H1 (cell line): ENCODE measurements at regions not wholly inside any gene's neighbourhood (a gene's known extent, or its start where the extent isn't known, plus 50 kb on each side); places are given as distances from the start of the nearest gene placed in this dataset.

Source experiments
- CTCF ChIA-PET: fragments of 300-600 bp; sonication (Branson Sonifier 250); formaldehyde crosslinking; loops from one replicate; lab custom pipeline; 2021; ENCODE audit not compliant: partially characterized antibody; lab: Charles Lee
- POLR2A ChIA-PET: fragments of 300-600 bp; sonication (Branson Sonifier 250); formaldehyde crosslinking; loops from one replicate; lab custom pipeline; 2021; ENCODE audit warnings: inconsistent platforms; ENCODE audit not compliant: partially characterized antibody; lab: Charles Lee
- DNase-seq, 2 experiments: peaks; one replicate each; pipeline versions ENCODE4 v3.0.0 to v3.0.0-alpha.2; 2010 to 2022; ENCODE audit warnings: low spot score in 2 of 2, low read depth in 1 of 2, mixed read lengths in 1 of 2
- FAIRE-seq: peaks from 2 replicates; lab custom pipeline; 2011; peaks lifted over from hg19 to GRCh38; lab: Jason Lieb, UNC
- H2AFZ ChIP-seq: 2 replicates; pipeline ENCODE4 v1.8.1; 2012; ENCODE audit warnings: low read length, inconsistent platforms
- H2AK5ac ChIP-seq: 2 replicates; pipeline ENCODE4 v1.6.1; 2013; ENCODE audit warnings: low read depth, low read length
- H2BK120ac ChIP-seq: replicated peaks from 2 replicates; pipeline ENCODE3; 2013; ENCODE audit warnings: low read depth, low read length, inconsistent platforms
- H2BK12ac ChIP-seq: 2 replicates; pipeline ENCODE4 v1.6.1; 2013; ENCODE audit warnings: low read depth, low read length
- H2BK15ac ChIP-seq: 2 replicates; pipeline ENCODE4 v1.6.1; 2013; ENCODE audit warnings: low read length
- H2BK20ac ChIP-seq: 2 replicates; pipeline ENCODE4 v1.6.1; 2013; ENCODE audit warnings: low read length
- H2BK5ac ChIP-seq: 2 replicates; pipeline ENCODE4 v1.6.1; 2013; ENCODE audit warnings: low read depth, low read length
- H3K14ac ChIP-seq: 2 replicates; pipeline ENCODE4 v1.6.1; 2013; ENCODE audit warnings: inconsistent platforms; ENCODE audit not compliant: insufficient read length
- H3K18ac ChIP-seq: 2 replicates; pipeline ENCODE4 v1.6.1; 2013; ENCODE audit warnings: low read length; ENCODE audit errors: extremely low read depth
- H3K23ac ChIP-seq: 2 replicates; pipeline ENCODE4 v1.6.1; 2013; ENCODE audit warnings: inconsistent platforms; ENCODE audit not compliant: insufficient read length
- H3K23me2 ChIP-seq: 2 replicates; pipeline ENCODE4 v1.6.1; 2013; ENCODE audit warnings: low read depth, low read length
- H3K27ac ChIP-seq: 2 replicates; pipeline ENCODE4 v1.6.1; 2011; ENCODE audit warnings: low read depth, low read length, inconsistent platforms
- H3K27me3 ChIP-seq, 4 experiments: replicated peaks in 1 of 4; 1 replicate in 1 of 4; 2 replicates in 3 of 4; pipeline versions ENCODE4 v1.6.1 to v1.8.1; 2011 to 2013; ENCODE audit warnings: low read length in 3 of 4, mild to moderate bottlenecking in 3 of 4, inconsistent platforms in 2 of 4, mixed read lengths in 2 of 4, moderate library complexity in 1 of 4; ENCODE audit not compliant: control insufficient read depth in 3 of 4, insufficient read depth in 3 of 4; ENCODE audit errors: extremely low read depth in 1 of 4
- H3K36me3 ChIP-seq, 4 experiments: 2 replicates each; pipeline versions ENCODE4 v1.6.1 to v1.8.1; 2011 to 2013; ENCODE audit warnings: mild to moderate bottlenecking in 4 of 4, low read length in 3 of 4, moderate library complexity in 2 of 4, control low read depth in 1 of 4, inconsistent platforms in 1 of 4; ENCODE audit not compliant: insufficient read depth in 4 of 4, control insufficient read depth in 2 of 4
- H3K4ac ChIP-seq: replicated peaks from 2 replicates; pipeline ENCODE3; 2013; ENCODE audit warnings: low read length, low read depth, mixed read lengths, inconsistent platforms; ENCODE audit not compliant: insufficient read length
- H3K4me1 ChIP-seq, 4 experiments: replicated peaks in 1 of 4; 1 replicate in 1 of 4; 2 replicates in 3 of 4; pipeline versions ENCODE4 v1.6.1 to v1.8.1; 2011 to 2013; ENCODE audit warnings: low read length in 3 of 4, inconsistent platforms in 2 of 4, mixed read lengths in 1 of 4; ENCODE audit not compliant: insufficient read depth in 4 of 4, control insufficient read depth in 3 of 4
- H3K4me2 ChIP-seq, 2 experiments: 2 replicates each; pipeline versions ENCODE4 v1.6.1 to v1.8.1; 2011 to 2013; ENCODE audit warnings: low read depth in 2 of 2, low read length in 2 of 2, control low read depth in 1 of 2, inconsistent platforms in 1 of 2, mild to moderate bottlenecking in 1 of 2; ENCODE audit not compliant: insufficient read depth in 1 of 2
- H3K4me3 ChIP-seq, 4 experiments: fragments of 200-600, 300-600 bp in 1 of 4; sonication (generic), shearing (Covaris generic), sonication (Bioruptor Twin) in 1 of 4; 2 replicates each; pipeline versions ENCODE4 v1.5.1 to v1.8.1; 2011 to 2016; ENCODE audit warnings: low read length in 4 of 4, low read depth in 3 of 4, control low read depth in 2 of 4, inconsistent platforms in 2 of 4, mild to moderate bottlenecking in 2 of 4, mixed read lengths in 1 of 4, moderate library complexity in 1 of 4; ENCODE audit not compliant: insufficient read depth in 2 of 4; ENCODE audit errors: extremely low read depth in 1 of 4
- H3K56ac ChIP-seq: replicated peaks from 2 replicates; pipeline ENCODE3; 2013; ENCODE audit warnings: low read depth, mild to moderate bottlenecking, mixed read lengths, low read length, inconsistent platforms; ENCODE audit not compliant: insufficient read length
- H3K79me1 ChIP-seq: 2 replicates; pipeline ENCODE4 v1.6.1; 2013; ENCODE audit warnings: low read depth, low read length, control low read depth
- H3K79me2 ChIP-seq, 2 experiments: 2 replicates each; pipeline versions ENCODE4 v1.6.1 to v1.8.1; 2012 to 2013; ENCODE audit warnings: low read length in 2 of 2, mild to moderate bottlenecking in 2 of 2, inconsistent platforms in 1 of 2; ENCODE audit not compliant: insufficient read depth in 2 of 2, control insufficient read depth in 1 of 2
- H3K9ac ChIP-seq, 4 experiments: replicated peaks in 1 of 4; 1 replicate in 1 of 4; 2 replicates in 3 of 4; pipeline versions ENCODE4 v1.6.1 to v1.8.1; 2011 to 2013; ENCODE audit warnings: low read depth in 3 of 4, low read length in 3 of 4, control low read depth in 2 of 4, mild to moderate bottlenecking in 2 of 4, moderate library complexity in 2 of 4, inconsistent platforms in 1 of 4; ENCODE audit errors: extremely low read depth in 1 of 4
- H3K9me3 ChIP-seq, 2 experiments: 2 replicates each; pipeline versions ENCODE4 v1.6.1 to v1.8.1; 2012 to 2013; ENCODE audit warnings: mild to moderate bottlenecking in 2 of 2, moderate library complexity in 2 of 2, control low read depth in 1 of 2, inconsistent platforms in 1 of 2, low read depth in 1 of 2, low read length in 1 of 2, mixed read lengths in 1 of 2; ENCODE audit not compliant: insufficient read depth in 2 of 2
- H4K20me1 ChIP-seq, 2 experiments: replicated peaks in 1 of 2; 2 replicates each; pipeline versions ENCODE3 to v1.8.1; 2011 to 2013; ENCODE audit warnings: inconsistent platforms in 2 of 2, low read length in 2 of 2, mild to moderate bottlenecking in 1 of 2; ENCODE audit not compliant: insufficient read depth in 2 of 2, control insufficient read depth in 1 of 2
- H4K5ac ChIP-seq: 2 replicates; pipeline ENCODE4 v1.6.1; 2013; ENCODE audit warnings: low read length, low read depth, mixed read lengths, inconsistent platforms; ENCODE audit not compliant: insufficient read length
- H4K8ac ChIP-seq: 2 replicates; pipeline ENCODE4 v1.8.0; 2013; ENCODE audit warnings: mild to moderate bottlenecking, moderate library complexity, low read length, inconsistent platforms; ENCODE audit not compliant: insufficient read depth; ENCODE audit errors: extremely low read depth
- H4K91ac ChIP-seq: replicated peaks from 2 replicates; pipeline ENCODE3; 2013; ENCODE audit warnings: low read length, mixed read lengths, inconsistent platforms; ENCODE audit not compliant: insufficient read length
- BCL11A ChIP-seq, 2 experiments: IDR thresholded peaks; one replicate each; pipeline ENCODE4 v1.6.1; 2011; ENCODE audit warnings: low read depth in 2 of 2, low read length in 2 of 2, mild to moderate bottlenecking in 2 of 2
- CBX8 ChIP-seq: fragments of 300-800, 300-1000 bp; sonication (generic); IDR thresholded peaks from 2 replicates; pipeline ENCODE4 v1.7.1; 2016; ENCODE audit warnings: low read depth, low read length, borderline replicate concordance
- CHD1 ChIP-seq: IDR thresholded peaks from 2 replicates; pipeline ENCODE4 v1.6.1; 2012; ENCODE audit warnings: low read depth, low read length, improper control_type of control experiment
- CREB1 ChIP-seq: IDR thresholded peaks from 2 replicates; pipeline ENCODE4 v1.6.1; 2012; ENCODE audit warnings: inconsistent platforms
- EGR1 ChIP-seq: IDR thresholded peaks from 2 replicates; pipeline ENCODE4 v1.6.1; 2011; ENCODE audit warnings: low read depth, low read length, borderline replicate concordance
- JUND ChIP-seq: IDR thresholded peaks from 2 replicates; pipeline ENCODE4 v1.6.1; 2011; ENCODE audit warnings: mild to moderate bottlenecking, improper control_type of control experiment, low read length
- KDM1A ChIP-seq: fragments of 200-600, 300-600 bp; sonication (generic); IDR thresholded peaks from 2 replicates; pipeline ENCODE4 v1.7.1; 2016; ENCODE audit warnings: mild to moderate bottlenecking, low read length, borderline replicate concordance
- RBBP5 ChIP-seq: IDR thresholded peaks from 2 replicates; pipeline ENCODE4 v1.7.1; 2012; ENCODE audit warnings: low read depth, mild to moderate bottlenecking, inconsistent platforms, low read length, moderate library complexity, borderline replicate concordance
- SP2 ChIP-seq: IDR thresholded peaks from 2 replicates; pipeline ENCODE4 v1.6.1; 2012; ENCODE audit warnings: mild to moderate bottlenecking, low read length, inconsistent platforms
- WGBS, 2 experiments: shearing (Covaris generic) in 1 of 2; methylation state at CpG; one replicate each; pipeline versions ENCODE4 v1.1.6 to v1.1.7; 2013 to 2015; ENCODE audit warnings: low lambda C conversion rate in 2 of 2, mixed read lengths in 2 of 2, inconsistent platforms in 1 of 2, low coverage in 1 of 2, missing lambda C conversion rate in 1 of 2; ENCODE audit not compliant: insufficient replicate concordance in 2 of 2, insufficient coverage in 1 of 2, insufficient read length in 1 of 2; ENCODE audit errors: extremely low coverage in 1 of 2, missing lambda C conversion rate in 1 of 2; 5-methylcytosine and 5-hydroxymethylcytosine counted together
- TF ChIP-seq, protein P1 (sequence below): IDR thresholded peaks from 2 replicates; pipeline ENCODE4 v1.6.1; 2011; ENCODE audit warnings: low read depth, mild to moderate bottlenecking, low read length; ENCODE audit not compliant: insufficient read depth

DNA sequence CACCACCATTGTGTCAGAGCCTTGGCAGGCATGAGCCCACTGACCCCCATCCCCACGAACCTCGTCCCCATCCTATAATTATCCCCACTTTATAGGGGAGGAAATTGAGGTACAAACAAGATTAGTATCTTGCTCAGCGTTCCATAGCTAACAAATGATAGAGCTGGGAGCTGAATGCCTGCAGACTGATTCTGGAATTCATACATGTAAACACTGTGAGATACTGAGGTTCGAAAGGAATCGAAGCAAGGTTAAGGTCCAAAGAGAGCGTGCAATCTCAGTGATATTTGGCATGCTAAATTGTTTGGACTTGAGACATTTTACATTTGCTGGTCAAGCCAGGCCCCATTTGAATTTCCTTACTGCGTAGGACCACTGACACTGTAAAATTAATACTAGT lies 746.6 kb downstream of the COL12A1 start:
- Histone ChIP-seq H3K23me2 (no peaks in the 10 kb centered on the region), H3K79me2 (no peaks in the 10 kb centered on the region), H3K9ac (no peak overlapping the region), H3K4me1 (no peaks in the 10 kb centered on the region), H3K27ac (no peak overlapping the region), H3K14ac (no peak overlapping the region), H2BK20ac (no peak overlapping the region), H3K36me3 (no peaks in the 10 kb centered on the region), H2BK12ac (no peak overlapping the region), H3K9me3 (no peaks in the 10 kb centered on the region), H2AFZ (no peak overlapping the region), H3K18ac (no peak overlapping the region), H4K91ac (no peak overlapping the region), H3K23ac (no peak overlapping the region), H4K8ac (no peak overlapping the region), H3K4ac (no peak overlapping the region), H2AK5ac (0 out of 2 replicates have a peak overlapping the region, but pooled peaks have one; percentile 5), H3K4me2 (no peak overlapping the region), H3K27me3 (no peaks in the 10 kb centered on the region), H4K5ac (no peak overlapping the region), H2BK120ac (no peak overlapping the region), H3K4me3 (no peak overlapping the region), H3K56ac (no peak overlapping the region), H3K79me1 (no peaks in the 10 kb centered on the region), H4K20me1 (no peaks in the 10 kb centered on the region), H2BK5ac (no peak overlapping the region), H2BK15ac (no peak overlapping the region)
- FAIRE-seq (no peak), DNase-seq (no peak)
- 95% methylated on average over 7 of the region's 7 CpGs; no CpG with 5 or more reads in 1 of the 2 experiments for WGBS, 2 experiments
- ChIA-PET POLR2A (no interaction called here), CTCF (no interaction called here)
- TF ChIP-seq CREB1 (no peak), BCL11A (IDR thresholded peaks at IDR 0.05; ENCODE audit: low read depth in 2 of 2, low read length in 2 of 2) (no peak), CBX8 (no peak), RBBP5 (no peak), EGR1 (no peak), SP2 (no peak), KDM1A (no peak), JUND (no peak), CHD1 (no peak)
- TF ChIP-seq, protein P1, sequence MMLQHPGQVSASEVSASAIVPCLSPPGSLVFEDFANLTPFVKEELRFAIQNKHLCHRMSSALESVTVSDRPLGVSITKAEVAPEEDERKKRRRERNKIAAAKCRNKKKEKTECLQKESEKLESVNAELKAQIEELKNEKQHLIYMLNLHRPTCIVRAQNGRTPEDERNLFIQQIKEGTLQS: no peak
